ENCODE measurements at regions not wholly inside any gene's neighbourhood (a gene's known extent, or its start where the extent isn't known, plus 50 kb on each side); places are given as distances from the start of the nearest gene placed in this dataset.

DNA sequence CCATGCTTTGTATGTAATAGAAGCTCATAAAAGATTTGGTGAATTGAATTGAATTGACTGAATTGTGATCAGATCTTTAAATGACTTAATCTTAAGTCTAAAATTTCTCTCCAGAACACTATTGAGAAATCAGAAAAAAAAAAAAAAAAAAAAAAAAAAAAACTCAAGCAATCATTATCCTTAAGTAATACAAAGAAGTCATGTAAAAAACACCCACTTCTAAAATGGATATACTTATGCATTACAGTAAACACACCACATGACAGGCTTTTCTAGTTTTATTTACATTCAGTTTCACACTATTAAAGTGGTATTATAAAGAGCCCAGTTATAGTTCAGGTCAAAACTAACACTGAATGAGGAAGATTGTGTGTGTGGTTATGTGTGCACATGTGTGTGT, 84.9 kb upstream of the GLS start:
- Mint-ChIP-seq H3K4me1 (ENCODE audit: low read depth) (peaks cover 23% of the 10 kb centered on the region), H3K27ac (no peak overlapping the region), H3K4me3 (ENCODE audit: low read depth) (no peak overlapping the region), H3K36me3 (ENCODE audit: insufficient read depth) (no peaks in the 10 kb centered on the region), H3K9me3 (ENCODE audit: low read depth) (peaks cover 3% of the 10 kb centered on the region), H3K27me3 (no peaks in the 10 kb centered on the region)
- TF ChIP-seq CTCF (IDR thresholded peaks at IDR 0.05; ENCODE audit: unreplicated experiment): no peak
- DNase-seq (ENCODE audit: low spot score, unreplicated experiment): no peak

GRCh38 chr2:190799999-190800398, 80.6 kb upstream of the GLS start:
- DNase-seq (ENCODE audit: low spot score, unreplicated experiment): no peak
- Mint-ChIP-seq H3K27ac (no peak overlapping the region), H3K4me1 (ENCODE audit: low read depth) (peaks cover 8% of the 10 kb centered on the region), H3K27me3 (no peaks in the 10 kb centered on the region), H3K9me3 (ENCODE audit: low read depth) (no peaks in the 10 kb centered on the region), H3K4me3 (ENCODE audit: low read depth) (no peak overlapping the region), H3K36me3 (ENCODE audit: insufficient read depth) (no peaks in the 10 kb centered on the region)
- TF ChIP-seq CTCF (IDR thresholded peaks at IDR 0.05; ENCODE audit: unreplicated experiment): no peak

DNA sequence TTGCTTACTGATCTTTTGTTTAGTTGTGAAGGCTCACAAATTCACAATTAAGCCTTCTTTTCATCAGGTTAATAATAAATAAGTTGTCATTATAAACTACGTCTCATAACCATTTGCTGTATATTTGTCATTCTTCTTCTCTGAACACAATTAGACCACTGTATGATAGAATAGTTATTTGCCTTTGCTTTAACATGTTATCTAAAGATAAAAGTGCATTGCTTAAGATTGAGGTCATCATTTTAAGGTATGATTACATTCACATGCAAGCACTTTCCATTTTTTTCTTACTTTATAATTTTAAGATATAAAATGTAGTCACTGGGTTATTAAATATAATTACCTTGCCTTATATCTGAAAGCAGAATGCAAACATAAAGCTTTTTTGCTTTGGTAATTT, 80.1 kb upstream of the GLS start:
- H3K36me3 Mint-ChIP-seq (ENCODE audit: insufficient read depth): no peaks in the 10 kb centered on the region
- no peaks in the 10 kb centered on the region for H3K9me3 Mint-ChIP-seq (ENCODE audit: low read depth)
- no peaks in the 10 kb centered on the region for H3K27me3 Mint-ChIP-seq
- no peak for DNase-seq (ENCODE audit: low spot score, unreplicated experiment)
- no peak overlapping the region for H3K4me3 Mint-ChIP-seq (ENCODE audit: low read depth)
- no peak overlapping the region for H3K27ac Mint-ChIP-seq
- H3K4me1 Mint-ChIP-seq (ENCODE audit: low read depth): peaks cover 8% of the 10 kb centered on the region
- TF ChIP-seq CTCF (IDR thresholded peaks at IDR 0.05; ENCODE audit: unreplicated experiment): no peak

- no peak overlapping the region for H3K27ac Mint-ChIP-seq
- no peak overlapping the region for H3K4me3 Mint-ChIP-seq (ENCODE audit: low read depth)
- DNase-seq (ENCODE audit: low spot score, unreplicated experiment): no peak
- H3K27me3 Mint-ChIP-seq: no peaks in the 10 kb centered on the region
- H3K9me3 Mint-ChIP-seq (ENCODE audit: low read depth): no peaks in the 10 kb centered on the region
- no peaks in the 10 kb centered on the region for H3K36me3 Mint-ChIP-seq (ENCODE audit: insufficient read depth)
- no peak for TF ChIP-seq CTCF (IDR thresholded peaks at IDR 0.05; ENCODE audit: unreplicated experiment)
- peaks cover 11% of the 10 kb centered on the region for H3K4me1 Mint-ChIP-seq (ENCODE audit: low read depth)
Measured at GRCh38 chr2:190802129-190802528, 78.5 kb upstream of the GLS start.

- no peaks in the 10 kb centered on the region for H3K9me3 Mint-ChIP-seq (ENCODE audit: low read depth)
- TF ChIP-seq CTCF (IDR thresholded peaks at IDR 0.05; ENCODE audit: unreplicated experiment): no peak
- H3K4me3 Mint-ChIP-seq (ENCODE audit: low read depth): no peak overlapping the region
- peaks cover 11% of the 10 kb centered on the region for H3K4me1 Mint-ChIP-seq (ENCODE audit: low read depth)
- H3K27me3 Mint-ChIP-seq: no peaks in the 10 kb centered on the region
- no peak for DNase-seq (ENCODE audit: low spot score, unreplicated experiment)
- H3K36me3 Mint-ChIP-seq (ENCODE audit: insufficient read depth): no peaks in the 10 kb centered on the region
- peak overlapping the region; percentile 19 for H3K27ac Mint-ChIP-seq
Measured at GRCh38 chr2:190802626-190803209, 77.9 kb upstream of the GLS start.

Measured in progenitor cell of endocrine pancreas (in vitro differentiated cells).